ENCODE measurements at regions not wholly inside any gene's neighbourhood (a gene's known extent, or its start where the extent isn't known, plus 50 kb on each side); places are given as distances from the start of the nearest gene placed in this dataset.
"Not testable (repeated sequence)": the region's sequence is repeated elsewhere in the genome, so short reads cannot be mapped to it uniquely, and the experiment has no call there.

DNA sequence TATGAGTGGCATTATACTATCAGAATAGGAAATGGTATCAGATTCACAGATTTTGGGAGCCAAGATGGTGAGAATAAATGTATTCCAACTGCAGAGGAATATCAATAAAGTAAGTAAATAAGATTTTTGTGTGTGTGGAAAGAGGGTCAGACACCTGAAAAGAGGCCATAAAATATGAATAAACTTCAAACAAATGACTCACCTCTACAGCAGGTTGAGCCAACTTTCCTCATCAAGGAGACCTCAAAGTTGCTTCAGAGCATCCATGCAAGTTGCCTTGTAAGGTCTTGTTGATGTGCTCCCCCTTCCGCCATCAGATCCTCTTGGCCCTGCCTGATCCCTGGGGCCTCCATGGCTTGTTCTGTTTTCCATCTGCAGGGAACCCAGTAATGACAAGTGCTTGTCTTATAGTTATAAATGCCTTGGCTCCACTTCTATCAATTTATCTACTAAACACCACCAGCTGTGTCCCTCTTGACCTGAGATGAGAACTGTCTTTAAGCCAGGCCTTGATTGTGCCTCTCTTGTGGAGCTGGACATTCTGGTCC is 775.6 kb downstream of the LTN1 start:
- DNase-seq: no peak

DNA sequence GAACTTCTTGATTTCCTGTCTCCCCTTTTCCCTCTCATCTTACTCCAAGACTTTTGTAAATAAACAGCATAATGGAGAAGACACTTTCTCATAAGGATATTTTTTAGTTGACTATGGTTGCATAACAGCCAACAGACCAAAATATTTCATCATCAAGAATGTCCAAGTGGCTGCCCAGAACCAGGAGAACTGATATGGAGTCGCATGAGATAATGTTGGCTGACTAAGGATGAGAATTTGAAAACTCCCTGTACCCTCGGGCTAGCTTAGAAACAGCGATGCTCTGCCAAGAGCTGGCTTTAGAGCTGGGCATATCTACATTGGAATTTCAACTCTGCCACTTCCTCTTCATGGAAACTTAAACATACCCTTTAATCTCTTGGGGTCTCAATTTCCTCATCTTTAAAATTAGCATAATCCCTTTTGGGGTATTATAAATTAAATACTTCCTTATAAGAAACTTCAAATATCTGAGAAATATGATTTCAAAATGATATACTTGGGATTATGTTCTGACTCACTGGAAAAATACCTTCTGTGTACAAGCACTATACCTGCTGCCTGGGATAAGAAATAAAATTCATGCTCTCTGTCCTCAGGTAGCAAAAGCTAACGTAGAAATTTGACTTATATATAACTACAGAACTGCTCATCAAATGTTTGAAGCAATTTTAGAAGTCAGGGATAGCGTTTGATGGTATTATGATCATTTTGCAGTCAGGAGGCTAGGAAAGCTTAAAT is 777.3 kb downstream of the LTN1 start:
- no peak for DNase-seq

DNA sequence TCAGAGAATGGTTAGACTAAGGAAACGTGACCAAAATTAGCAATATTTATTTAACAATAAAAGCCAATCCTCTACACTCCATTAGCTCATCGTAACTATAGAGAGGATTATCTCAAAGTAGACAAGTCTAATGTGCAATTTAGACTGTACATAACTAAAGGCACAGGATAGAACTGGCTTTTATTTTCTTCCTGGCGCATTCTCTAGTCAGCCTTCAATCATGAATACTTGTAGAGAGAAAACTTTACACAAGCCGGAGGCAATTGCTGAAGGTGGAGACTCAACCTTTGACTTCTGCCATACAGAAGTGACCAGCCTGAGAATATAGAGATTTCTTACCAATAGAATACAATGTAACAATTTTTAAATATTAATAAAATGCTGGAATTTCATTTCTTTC is 777.9 kb downstream of the LTN1 start:
- DNase-seq: no peak

DNA sequence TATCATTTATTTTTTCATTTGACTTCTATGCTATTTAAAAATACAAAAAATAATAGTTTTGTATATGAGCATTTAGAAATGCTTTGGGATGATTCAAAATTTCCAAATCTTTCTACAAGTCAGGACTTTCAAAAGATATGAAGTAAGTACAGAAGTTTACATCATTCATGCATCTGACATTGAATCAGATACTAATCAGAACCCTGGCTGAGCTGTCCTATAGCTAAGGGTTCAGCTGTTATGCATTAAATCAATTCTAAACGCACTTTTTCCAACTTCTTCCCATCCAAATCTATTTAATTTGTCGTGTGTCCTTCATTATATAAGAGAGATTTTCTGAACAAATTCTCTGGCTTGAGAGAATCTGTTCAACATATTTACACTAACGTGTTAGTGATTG is 779.4 kb downstream of the LTN1 start:
- no peak for DNase-seq

DNA sequence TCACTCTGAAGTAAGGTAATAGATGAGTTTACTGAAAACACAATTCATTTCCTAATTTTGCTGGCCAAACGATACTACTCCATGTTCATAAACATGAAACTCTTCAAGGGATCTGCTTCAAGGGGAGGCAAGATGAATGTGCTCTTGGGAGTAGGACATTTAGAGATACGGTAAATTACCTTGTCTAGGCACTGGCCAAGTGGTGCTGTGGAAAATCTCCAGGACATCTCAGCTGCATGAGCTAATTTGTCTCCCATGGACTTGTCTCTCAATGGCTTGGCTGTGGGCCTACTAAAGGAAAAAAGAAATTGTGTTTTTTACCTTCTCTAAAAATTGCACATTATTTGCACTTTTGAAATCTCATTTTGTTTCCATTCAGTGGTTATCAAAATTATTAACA is 780.6 kb downstream of the LTN1 start:
- no peak for DNase-seq

DNA sequence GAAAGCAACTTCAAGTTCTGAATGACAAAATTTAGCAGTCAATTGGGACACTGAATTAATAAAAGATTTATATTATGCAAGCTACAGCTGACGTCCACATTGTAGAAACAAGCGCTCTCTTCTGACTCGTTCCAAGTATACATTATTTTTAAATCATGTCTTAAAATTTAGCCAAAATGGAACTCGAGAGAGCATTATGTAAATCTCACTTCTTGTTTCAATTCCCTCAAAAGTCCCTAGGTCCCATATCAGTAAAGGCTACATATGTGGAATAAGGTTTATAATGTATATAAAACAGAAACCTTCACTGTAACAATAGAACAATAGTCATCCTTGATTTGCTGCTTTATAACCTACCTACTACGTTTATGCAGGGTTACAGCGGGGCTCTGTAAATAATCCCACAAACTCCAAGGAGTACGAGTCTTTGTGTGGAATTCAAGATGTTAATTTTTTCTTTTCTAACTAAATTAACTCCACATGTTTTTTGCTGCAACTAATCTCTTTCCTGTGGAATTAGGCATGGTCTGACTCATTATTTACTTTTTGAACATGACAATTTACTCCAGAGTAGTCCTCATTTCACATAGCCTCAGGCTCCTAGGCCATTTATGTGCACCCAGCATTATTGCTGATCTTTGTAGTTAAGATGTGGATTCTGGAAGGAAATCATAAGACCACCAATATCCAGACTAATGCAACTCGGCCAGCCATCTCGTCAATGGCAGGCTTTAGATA is 785.1 kb downstream of the LTN1 start:
- no peak for DNase-seq

DNA sequence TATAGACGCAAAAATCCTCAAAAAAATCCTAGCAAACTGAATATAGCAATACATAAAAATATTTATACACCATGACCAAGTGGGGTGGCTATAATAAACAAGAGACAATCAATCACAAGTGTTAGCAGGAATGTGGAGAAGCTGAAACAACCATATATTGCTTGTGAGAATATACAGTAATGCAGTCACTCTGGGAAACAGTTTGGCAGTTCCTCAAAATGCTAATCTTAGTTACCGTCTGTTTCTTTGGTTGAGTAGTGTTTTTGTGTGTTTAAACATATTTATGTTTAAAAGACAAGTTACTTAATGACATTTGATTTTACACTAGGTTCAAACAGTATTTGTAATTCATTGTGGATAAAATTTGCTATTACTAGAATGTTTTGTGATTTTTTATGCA is 792.0 kb downstream of the LTN1 start:
- no peak for DNase-seq

DNA sequence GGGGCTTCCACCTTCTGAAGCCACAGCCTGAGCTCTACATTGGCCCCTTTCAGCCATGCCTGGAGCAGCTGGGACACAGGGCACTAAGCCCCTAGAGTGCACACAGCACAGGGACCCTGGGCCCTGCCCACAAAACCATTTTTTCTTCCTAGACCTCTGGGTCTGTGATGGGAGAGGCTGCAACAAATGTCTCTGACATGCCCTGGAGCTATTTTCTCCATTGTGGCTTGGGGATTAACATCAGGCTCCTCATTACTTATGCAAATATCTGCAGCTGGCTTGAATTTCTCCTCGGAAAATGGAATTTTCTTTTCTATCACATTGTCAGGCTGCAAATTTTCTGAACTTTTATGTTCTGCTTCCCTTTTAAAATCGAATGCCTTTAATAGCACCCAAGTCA is 795.7 kb downstream of the LTN1 start:
- no peak for DNase-seq

DNA sequence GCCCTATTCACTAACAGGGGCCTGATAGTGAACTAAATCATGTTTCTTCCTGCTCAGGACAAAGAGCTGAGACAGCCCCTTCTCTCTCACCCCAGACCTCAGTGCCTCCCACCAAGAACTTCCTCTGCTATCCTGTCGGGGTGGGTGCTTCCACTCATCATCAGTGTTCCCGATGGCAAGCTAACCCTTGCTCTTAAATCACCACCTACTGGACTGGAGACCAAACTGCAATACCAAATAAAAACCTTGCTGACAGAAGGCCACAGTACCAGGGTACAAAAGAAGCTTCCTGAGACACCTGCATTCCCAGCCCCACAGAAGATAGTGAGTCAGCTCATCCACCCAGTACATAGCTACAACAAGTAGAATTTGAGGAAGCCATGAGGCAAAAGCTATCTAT is 799.5 kb downstream of the LTN1 start:
- DNase-seq: no peak

DNA sequence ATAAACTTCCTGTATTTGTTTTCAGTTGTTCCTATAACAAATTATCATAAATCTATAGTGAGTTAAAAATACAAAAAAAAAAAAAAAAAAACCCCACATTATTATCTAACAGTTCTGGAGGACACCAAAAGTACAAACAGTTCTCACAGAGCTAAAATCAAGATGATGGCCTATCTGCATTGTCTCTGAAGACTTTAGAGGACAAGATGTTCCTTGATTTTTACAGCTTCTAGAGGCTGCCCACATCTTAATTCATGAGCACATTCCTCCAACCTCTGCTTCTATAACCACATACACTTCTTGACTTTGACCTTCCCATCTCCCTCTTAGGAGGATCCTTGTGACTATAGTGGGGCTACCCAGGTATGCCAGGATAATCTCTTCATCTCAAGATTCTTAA is 806.1 kb downstream of the LTN1 start:
- no peak for DNase-seq

DNA sequence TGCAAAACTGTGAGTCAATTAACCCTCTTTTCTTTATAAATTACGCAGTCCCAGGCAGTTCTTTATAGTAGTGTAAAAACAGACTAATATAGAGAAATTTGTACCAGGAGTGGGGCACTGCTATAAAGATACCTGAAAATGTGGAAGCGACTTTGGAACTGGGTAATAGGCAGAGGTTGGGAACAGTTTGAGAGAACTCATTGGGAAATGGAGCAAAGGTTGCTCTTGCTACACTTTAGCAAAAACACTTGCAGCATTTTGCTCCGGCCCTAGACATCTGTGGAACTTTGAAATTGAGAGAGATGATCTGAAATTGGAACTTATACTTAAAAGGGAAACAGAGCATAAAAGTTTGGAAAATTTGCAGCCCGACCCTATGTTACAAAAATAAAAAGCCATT is 810.9 kb downstream of the LTN1 start:
- DNase-seq: no peak

DNA sequence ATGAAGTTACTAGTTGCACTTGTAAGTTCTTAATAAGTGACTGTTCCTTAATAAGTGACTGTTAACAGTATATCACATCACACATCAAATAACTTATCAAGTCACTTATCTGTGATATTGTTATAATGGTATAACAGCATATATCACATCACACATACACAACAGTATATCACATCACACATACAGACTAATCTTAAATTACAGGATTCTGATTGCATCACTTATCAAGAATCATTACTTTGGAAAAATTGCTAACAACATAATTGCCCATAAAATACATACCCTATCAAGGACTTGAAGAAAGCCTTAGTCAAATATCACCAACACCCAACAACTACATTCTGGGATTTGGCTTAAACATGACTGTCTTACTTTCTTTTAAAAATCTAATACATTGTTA is 813.5 kb downstream of the LTN1 start:
- no peak for DNase-seq

DNA sequence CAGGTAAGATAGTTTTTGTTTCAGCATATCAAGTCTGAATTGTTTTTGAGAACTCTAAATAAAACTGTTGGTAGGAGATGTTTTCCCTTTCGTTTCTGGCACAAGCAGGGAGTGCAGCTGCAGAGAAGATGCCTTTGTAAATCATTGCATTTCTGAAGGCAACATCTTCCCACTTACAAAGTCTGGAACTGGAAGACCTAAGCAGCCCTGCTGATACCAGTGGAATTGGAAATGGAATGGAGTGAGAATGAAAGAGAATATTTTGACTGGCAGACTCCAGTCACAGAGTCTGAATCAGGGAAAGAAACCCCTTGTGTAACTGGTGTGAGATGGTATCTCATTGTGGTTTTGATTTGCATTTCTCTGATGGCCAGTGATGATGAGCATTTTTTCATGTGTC is 815.6 kb downstream of the LTN1 start:
- DNase-seq: no peak

DNA sequence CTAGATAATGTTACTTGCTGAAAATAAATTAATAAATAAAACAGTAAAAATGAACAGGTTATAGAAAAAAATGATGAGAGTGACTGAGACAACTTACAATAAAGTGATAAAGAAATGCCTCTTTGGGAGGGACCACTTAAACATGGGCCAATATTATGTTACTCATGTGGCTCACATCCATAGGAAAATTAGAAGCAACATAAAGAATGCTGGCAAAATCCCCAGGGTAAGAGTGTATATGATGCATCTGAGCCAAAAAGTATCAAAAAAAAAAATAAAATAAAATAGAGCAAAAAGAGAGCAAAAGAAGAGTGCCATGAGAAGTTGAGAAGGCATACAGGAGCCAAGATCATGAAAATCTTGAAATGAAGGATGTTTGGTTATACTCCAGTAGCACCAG is 818.0 kb downstream of the LTN1 start:
- no peak for DNase-seq

DNA sequence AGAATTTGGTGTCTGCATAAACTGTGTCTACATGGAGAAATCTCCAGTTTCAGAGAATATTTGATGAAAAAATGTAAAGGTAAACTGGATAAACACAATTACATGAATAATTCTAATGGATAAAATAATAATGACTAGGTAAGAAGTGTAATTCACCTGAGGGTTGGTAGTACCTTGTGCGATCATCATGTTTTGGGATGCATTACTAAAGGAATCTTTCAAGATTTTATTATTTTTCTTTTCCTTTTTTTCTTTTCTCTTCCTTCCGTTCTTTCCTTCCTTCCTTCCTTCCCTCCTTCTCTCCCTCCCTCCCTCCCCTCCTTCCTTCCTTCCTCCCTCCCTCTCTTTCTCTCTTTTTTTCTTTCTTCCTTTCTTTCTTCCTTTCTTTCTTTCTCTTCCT is 818.7 kb downstream of the LTN1 start:
- no peak for DNase-seq

DNA sequence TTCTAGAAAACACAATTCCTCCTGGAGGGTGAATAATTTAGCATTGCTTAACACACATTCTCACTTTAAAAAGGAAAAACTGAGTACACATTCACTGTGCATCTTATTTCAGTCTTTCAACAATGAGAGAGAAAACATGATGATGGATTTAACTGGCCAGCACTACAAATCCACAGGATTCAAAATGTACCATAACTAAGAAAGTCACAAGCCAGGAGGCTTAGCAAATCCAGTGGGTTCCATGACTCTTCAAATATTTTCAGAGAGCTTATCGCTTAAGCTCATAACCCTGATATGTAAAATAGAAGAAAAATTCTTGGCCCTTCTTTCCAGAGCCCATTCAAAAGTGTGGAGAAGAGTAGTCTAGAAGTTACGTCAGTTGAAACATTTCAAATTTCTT is 820.3 kb downstream of the LTN1 start:
- DNase-seq: no peak

DNA sequence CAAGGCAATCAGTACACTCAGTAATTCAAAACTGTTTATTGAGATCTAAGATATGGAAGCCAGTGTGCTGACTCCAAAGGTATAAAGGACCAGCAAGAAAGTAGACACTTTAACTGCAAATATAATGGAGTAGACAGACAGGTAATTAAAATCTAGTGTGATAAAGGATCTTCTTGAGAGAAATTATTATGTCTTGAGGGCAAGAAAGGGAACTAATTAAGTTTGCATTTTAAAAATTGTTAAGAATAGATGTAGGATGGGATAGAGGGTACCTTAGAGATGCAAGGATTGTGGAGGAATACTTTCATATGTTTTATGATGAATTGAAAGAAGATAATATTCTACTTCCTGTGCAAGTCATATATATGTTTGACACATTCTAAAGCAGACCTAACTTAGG is 825.3 kb downstream of the LTN1 start:
- DNase-seq: no peak

DNA sequence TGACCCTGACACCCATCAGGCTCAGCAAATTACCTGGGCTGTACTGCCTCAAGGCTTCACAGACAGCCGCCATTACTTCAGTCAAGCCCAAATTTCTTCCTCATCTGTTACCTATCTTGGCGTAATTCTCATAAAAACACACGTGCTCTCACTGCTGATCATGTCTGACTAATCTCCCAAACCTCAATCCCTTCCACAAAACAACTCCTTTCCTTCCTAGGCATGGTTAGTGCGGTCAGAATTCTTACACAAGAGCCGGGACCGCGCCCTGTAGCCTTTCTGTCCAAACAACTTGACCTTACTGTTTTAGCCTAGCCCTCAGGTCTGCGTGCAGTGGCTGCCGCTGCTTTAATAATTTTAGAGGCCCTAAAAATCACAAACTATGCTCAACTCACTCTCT is 828.2 kb downstream of the LTN1 start:
- DNase-seq: not testable (repeated sequence)

DNA sequence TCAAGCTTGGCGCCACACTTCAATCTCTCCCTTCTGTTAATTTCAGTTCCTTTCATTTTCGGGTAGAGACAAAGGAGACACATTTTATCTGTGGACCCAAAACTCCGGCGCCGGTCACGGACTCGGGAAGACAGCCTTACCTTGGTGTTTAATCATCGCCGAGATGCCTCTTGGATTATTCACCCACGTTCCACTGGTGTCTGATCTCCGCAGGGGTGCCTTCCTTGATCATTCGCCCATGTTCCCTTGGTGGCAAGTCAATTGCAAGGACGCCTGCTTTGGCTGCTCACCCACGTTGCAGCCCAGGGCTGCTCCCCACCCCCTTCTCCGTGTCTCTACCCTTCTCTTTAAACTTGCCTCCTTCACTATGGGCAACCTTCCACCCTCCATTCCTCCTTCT is 830.6 kb downstream of the LTN1 start:
- DNase-seq: not testable (repeated sequence)

DNA sequence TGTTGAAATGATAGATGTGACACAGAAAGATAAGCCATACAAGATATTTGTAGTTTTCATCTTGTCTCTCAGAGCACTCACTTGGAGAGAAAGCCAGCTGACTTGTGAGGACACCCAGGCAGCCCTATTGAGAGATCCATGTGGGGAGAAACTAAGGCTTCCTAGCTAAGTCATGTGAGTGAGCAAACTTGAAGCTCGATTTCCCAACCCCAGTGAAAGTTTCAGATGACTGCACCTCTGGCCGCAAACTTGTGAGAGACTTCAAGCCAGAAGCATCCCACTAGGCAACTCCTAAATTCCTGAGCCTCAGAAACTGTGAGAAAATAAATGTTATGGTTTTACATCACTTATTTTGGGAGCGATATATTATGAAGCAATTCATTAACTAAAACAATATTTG is 832.3 kb downstream of the LTN1 start:
- DNase-seq: no peak

DNA sequence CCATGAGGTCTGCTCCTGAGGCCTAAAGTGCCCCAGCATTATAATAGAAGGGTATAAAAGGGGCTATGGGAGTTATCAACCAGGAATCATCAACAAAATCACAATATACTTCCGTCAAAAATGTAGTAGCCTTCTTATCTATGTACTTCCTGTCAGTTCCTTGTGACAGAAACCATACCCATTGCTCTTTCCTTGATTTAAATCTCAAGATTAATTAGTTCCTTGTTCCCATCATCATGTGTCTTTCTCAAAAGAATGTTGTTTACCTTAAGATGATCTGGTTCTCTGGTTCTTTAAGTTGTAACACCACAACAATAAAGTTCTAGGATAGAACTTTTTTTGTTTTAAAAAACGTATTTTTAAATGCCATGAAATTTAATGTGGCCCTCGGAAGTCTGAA is 833.3 kb downstream of the LTN1 start:
- DNase-seq: no peak

DNA sequence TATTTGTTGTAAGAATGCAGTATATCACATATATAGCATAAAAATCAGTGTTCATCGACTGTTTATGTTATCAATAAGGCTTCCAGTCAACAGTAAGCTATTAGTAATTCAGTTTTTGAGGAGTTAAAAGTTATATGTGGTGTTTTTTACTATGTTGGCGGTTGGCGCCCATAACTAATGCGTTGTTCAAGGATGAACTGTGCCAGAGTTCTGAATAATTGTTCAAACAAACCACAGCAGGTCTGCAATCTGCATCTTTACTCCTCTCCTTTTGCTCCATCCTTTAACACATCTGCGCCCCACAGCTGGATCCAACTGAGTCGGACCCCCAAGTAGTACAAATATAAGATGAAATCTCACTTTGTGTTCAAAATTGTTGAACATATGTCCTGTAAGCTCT is 836.1 kb downstream of the LTN1 start:
- DNase-seq: no peak

DNA sequence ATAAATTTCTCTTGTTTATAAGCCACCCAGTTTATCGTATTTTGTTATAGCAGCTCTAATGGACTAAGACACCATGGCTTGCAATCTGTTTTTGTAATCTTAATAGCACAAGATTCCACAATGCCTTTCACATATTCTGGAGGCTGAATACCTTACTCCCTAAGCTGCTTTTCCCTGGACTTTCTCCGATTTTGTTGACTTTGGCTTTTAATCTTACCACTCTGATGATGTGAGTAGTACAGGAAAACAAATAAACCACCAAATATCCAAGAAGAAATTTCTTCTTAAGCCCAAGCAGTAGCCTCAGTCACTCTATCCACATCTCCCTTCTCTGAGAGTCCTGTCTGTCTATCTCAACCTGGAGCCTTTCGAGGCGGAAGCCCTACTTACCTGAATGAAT is 838.6 kb downstream of the LTN1 start:
- no peak for DNase-seq

DNA sequence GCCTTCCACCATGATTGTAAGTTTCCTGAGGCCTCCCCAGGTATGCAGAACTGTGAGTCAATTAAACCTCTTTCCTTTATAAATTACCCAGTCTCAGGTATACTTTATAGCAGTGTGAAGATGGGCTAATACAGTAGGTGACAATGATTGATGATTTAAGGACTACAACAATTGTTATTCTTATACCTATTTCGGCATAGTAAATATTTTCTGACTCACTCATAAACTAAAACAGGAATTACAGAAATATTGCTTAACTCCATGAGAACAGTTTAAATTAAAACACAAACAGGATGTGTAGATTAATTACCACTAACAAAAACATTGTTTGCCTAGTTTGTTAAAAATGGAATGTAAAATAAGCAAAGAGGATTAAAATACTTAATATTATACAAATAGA is 839.9 kb downstream of the LTN1 start:
- DNase-seq: no peak

DNA sequence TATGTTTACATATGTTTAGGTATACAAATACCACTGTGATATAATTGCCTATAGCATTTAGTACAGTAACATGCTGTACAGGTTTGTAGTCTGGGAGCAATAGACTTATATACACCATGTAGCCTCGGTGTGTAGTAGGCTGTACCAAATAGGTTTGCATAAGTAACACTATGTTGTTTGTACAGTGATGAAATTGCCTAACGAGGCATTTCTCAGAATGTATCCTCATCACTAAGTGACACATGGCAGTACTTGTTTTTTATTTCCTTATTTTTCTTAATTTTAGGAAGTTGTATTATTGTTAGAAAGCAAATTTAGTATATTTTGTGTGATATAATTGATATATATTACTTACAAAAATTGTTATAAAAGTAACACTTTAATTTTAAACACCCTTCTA is 840.9 kb downstream of the LTN1 start:
- DNase-seq: no peak
